HL-60 (cell line): ENCODE measurements at regions not wholly inside any gene's neighbourhood (a gene's known extent, or its start where the extent isn't known, plus 50 kb on each side); places are given as distances from the start of the nearest gene placed in this dataset.

ENCODE experiments used
- DNase-seq, 2 experiments: peaks; one replicate each; pipeline ENCODE4 v3.0.0-alpha.2; 2010 to 2020; ENCODE audit warnings: low read depth in 1 of 2, low spot score in 1 of 2
- H3K27ac ChIP-seq: fragments of 250-450 bp; sonication (Bioruptor Pico); replicated peaks from 2 replicates; pipeline ENCODE4 v1.5.1; 2020; ENCODE audit warnings: mild to moderate bottlenecking, moderate library complexity
- H3K27me3 ChIP-seq: fragments of 250-450 bp; sonication (Bioruptor Pico); 2 replicates; pipeline ENCODE4 v1.5.1; 2021; ENCODE audit warnings: mild to moderate bottlenecking, moderate library complexity; ENCODE audit not compliant: insufficient read depth, poor library complexity, severe bottlenecking
- H3K4me3 ChIP-seq: replicated peaks from 2 replicates; pipeline ENCODE4 v1.5.1; 2011; ENCODE audit warnings: mild to moderate bottlenecking, control low read depth, low read length; ENCODE audit not compliant: insufficient read depth
- GABPA ChIP-seq: IDR thresholded peaks from 2 replicates; pipeline ENCODE4 v1.6.1; 2012; ENCODE audit warnings: low read depth
- POLR2AphosphoS5 ChIP-seq: IDR thresholded peaks from 2 replicates; pipeline ENCODE4 v1.6.1; 2012; ENCODE audit warnings: low read depth
- REST ChIP-seq: IDR thresholded peaks from 2 replicates; pipeline ENCODE4 v1.6.1; 2012; ENCODE audit warnings: low read depth; ENCODE audit not compliant: insufficient replicate concordance
- SPI1 ChIP-seq: IDR thresholded peaks from 2 replicates; pipeline ENCODE4 v1.6.1; 2012; ENCODE audit warnings: low read depth, mild to moderate bottlenecking, borderline replicate concordance
- TF ChIP-seq, protein P1 (sequence below): IDR thresholded peaks from one replicate; pipeline ENCODE4 v1.5.1; 2011; ENCODE audit warnings: low read length, control low read depth, inconsistent platforms; ENCODE audit not compliant: insufficient read depth

DNA sequence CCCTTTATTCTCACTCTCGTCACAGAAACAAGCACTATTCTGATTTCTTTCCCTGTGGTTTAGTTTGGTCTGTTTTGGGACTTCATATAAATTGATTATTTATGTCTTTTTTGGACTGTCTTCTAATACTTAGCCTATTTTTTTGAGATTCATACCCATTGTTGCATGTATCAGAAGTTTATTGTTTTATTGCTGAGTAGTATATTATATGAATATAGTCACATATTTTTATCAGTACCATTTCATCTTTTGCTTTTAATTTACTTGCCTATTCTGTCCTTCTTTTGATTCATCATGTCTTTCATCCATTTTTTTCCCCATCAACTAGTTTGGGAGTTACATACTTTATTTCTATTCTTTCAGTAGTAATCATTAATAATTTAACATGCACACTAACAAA lies 112.0 kb downstream of the ID4 start:
- no peak overlapping the region for H3K4me3 ChIP-seq
- TF ChIP-seq, protein P1, sequence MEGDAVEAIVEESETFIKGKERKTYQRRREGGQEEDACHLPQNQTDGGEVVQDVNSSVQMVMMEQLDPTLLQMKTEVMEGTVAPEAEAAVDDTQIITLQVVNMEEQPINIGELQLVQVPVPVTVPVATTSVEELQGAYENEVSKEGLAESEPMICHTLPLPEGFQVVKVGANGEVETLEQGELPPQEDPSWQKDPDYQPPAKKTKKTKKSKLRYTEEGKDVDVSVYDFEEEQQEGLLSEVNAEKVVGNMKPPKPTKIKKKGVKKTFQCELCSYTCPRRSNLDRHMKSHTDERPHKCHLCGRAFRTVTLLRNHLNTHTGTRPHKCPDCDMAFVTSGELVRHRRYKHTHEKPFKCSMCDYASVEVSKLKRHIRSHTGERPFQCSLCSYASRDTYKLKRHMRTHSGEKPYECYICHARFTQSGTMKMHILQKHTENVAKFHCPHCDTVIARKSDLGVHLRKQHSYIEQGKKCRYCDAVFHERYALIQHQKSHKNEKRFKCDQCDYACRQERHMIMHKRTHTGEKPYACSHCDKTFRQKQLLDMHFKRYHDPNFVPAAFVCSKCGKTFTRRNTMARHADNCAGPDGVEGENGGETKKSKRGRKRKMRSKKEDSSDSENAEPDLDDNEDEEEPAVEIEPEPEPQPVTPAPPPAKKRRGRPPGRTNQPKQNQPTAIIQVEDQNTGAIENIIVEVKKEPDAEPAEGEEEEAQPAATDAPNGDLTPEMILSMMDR, result no peak
- TF ChIP-seq POLR2AphosphoS5 (no peak), GABPA (no peak), REST (no peak), SPI1 (no peak)
- no peaks in the 10 kb centered on the region for H3K27me3 ChIP-seq
- DNase-seq, result no peak
- no peak overlapping the region for H3K27ac ChIP-seq

GRCh38 chr6:19964115-19964514 lies 126.9 kb downstream of the ID4 start:
- Histone ChIP-seq H3K27ac (no peak overlapping the region), H3K4me3 (no peak overlapping the region), H3K27me3 (no peaks in the 10 kb centered on the region)
- no peak for DNase-seq
- TF ChIP-seq POLR2AphosphoS5 (no peak), GABPA (no peak), REST (no peak), SPI1 (no peak)
- TF ChIP-seq, protein P1, result no peak

DNA sequence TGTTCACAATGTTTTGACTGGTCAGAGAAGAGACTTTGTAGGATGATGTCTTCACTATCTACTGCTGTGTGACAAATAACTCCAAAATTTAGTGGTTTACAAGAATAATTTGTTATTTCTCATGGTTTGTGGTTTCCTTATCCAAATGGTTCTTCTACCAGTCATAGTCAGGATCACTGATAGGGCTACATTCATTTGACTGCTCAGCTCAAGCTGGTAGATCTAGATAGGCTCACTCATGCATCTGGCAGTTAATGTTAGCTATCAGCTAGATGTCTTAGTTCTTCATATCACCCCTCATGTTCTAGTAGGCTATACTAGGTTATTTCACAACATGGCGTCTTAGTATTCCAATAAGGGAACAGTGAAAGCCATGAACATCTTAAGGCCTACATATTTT lies 131.0 kb downstream of the ID4 start:
- no peaks in the 10 kb centered on the region for H3K27me3 ChIP-seq
- no peak for DNase-seq
- TF ChIP-seq POLR2AphosphoS5, result no peak
- TF ChIP-seq SPI1, result no peak
- TF ChIP-seq, protein P1, result no peak
- TF ChIP-seq GABPA, result no peak
- no peak for TF ChIP-seq REST

More for the DNA sequence above, 131.0 kb downstream of the ID4 start:
- Histone ChIP-seq H3K27ac (no peak overlapping the region), H3K4me3 (no peak overlapping the region)
